Activated CD4-positive, CD25-positive, alpha-beta regulatory T cell treated with anti-CD3 and anti-CD28 coated beads, Interleukin-2, amount 50 U/mL, for 24 hours (primary cell): ENCODE measurements at regions not wholly inside any gene's neighbourhood (a gene's known extent, or its start where the extent isn't known, plus 50 kb on each side); places are given as distances from the start of the nearest gene placed in this dataset.

Experiments used
- ATAC-seq, 2 donors: fragments of 150-1000 bp; cut with Tn5 transposase; one replicate each; pipeline ENCODE4 v1.10.0; 2021; ENCODE audit warnings: mild to moderate bottlenecking in 1 of 2, moderate library complexity in 1 of 2

- no peak for ATAC-seq
Observed at GRCh38 chr20:63085151-63085861, 78.5 kb upstream of the BHLHE23 start.

DNA sequence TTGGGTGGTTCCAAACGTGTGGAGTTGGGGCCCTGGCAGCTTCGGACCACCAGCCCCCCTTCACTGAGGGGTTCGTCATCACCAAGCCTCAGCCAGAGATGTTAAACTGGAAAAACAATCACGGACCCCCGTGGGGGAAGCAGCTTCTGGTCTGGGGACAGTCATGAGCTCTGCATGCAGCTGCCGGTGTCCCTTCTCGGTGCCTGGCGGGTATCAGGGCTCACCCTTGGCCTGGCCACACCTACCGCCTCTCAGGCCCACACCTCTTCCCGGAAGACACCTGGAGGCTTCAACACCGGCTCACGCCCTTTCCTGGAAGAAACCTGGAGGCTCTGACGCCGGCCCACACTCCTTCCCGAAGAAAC lies 77.8 kb upstream of the BHLHE23 start:
- no peak for ATAC-seq

GRCh38 chr20:63083831-63084562 lies 77.2 kb upstream of the BHLHE23 start:
- no peak for ATAC-seq

- no peak for ATAC-seq
Observed at GRCh38 chr20:63082939-63083735, 76.4 kb upstream of the BHLHE23 start.

- no peak for ATAC-seq
Observed at GRCh38 chr20:63082308-63082938, 75.7 kb upstream of the BHLHE23 start.

- no peak for ATAC-seq
Observed at GRCh38 chr20:63081831-63082230, 75.1 kb upstream of the BHLHE23 start.

GRCh38 chr20:63081351-63081750 lies 74.6 kb upstream of the BHLHE23 start:
- ATAC-seq, result no peak

DNA sequence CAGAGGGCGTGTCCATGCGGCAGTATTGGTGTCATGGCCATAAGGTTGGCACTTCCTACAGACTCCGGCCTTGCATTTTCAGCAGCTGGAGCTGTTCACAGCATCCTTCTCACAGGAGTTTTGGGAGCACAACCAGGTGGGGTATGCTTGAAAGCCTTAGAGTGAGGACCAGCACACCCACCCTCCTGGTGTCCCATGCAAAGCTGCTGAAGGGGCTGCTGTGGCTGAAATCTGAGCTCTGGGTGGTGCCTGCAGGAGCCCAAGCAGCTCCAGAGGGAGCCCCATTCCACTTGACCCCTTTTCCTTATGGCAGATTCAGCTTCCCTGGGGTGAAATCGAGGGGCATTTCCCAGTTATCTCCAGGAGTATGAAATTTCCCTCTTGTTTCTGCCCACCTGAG lies 74.0 kb upstream of the BHLHE23 start:
- ATAC-seq, result no peak

GRCh38 chr20:63080411-63080810 lies 73.6 kb upstream of the BHLHE23 start:
- no peak for ATAC-seq

- no peak for ATAC-seq
Observed at GRCh38 chr20:63079971-63080370, 73.2 kb upstream of the BHLHE23 start.

GRCh38 chr20:63077705-63078104 lies 70.9 kb upstream of the BHLHE23 start:
- ATAC-seq, result no peak

GRCh38 chr20:63076421-63076820 lies 69.7 kb upstream of the BHLHE23 start:
- ATAC-seq, result no peak

GRCh38 chr20:63074631-63075030 lies 67.9 kb upstream of the BHLHE23 start:
- no peak for ATAC-seq

DNA sequence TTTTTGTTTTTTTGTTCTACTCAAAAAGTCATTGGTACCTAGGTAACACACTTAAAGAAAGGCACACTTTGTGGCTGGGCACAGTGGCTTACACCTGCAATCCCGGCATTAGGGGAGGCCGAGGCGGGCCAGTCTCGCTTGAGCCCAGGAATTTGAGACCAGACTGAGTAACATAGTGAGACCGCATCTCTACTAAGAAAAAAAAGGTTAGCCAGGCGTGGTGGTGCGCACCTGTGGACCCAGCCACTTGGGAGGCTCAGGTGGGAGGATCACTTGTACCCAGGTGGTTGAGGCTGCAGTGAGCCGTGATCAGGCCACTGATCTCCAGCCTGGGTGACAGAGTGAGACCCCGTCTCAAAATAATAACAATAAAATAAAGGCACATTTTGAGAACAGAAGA lies 67.4 kb upstream of the BHLHE23 start:
- no peak for ATAC-seq

- ATAC-seq, result no peak
Observed at GRCh38 chr20:63073738-63074065, 66.9 kb upstream of the BHLHE23 start.

DNA sequence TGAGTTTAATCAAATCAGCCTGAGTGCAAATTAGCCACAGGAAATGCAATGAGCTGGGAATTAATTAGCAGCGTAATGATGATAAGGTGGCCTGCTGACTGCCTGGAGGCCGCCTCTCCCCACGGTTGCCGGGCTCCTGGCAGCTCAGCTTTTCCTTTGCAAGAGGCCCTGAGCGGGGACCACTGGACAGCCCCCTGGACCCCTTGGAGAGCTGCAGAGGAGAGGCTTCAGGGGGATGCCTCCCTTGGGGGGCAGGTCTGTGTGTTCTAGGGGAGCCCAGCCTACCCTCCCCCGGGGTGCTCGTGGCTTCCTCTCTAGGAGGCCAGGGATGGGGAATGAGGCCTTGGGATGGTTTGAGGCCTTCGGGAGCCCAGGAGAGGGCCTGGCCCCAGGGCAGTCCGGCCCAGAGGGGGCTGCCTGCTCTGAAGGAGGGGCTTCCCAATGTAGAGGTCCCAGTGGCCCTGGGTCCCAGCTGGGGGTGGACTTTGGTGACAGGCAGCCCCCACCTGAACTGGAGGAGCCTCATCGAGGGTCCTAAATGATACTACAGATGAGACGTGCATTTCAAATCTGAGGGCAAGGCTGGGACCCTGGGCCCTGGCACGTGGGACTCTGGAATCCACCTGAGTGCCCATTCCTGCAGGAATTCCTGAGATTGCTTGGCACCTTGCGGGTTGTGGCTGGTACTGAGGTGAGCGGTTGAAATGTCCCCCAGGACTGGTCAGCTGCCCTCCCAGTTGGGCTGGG lies 66.4 kb upstream of the BHLHE23 start:
- no peak for ATAC-seq

GRCh38 chr20:63072231-63072791 lies 65.5 kb upstream of the BHLHE23 start:
- ATAC-seq, result no peak

DNA sequence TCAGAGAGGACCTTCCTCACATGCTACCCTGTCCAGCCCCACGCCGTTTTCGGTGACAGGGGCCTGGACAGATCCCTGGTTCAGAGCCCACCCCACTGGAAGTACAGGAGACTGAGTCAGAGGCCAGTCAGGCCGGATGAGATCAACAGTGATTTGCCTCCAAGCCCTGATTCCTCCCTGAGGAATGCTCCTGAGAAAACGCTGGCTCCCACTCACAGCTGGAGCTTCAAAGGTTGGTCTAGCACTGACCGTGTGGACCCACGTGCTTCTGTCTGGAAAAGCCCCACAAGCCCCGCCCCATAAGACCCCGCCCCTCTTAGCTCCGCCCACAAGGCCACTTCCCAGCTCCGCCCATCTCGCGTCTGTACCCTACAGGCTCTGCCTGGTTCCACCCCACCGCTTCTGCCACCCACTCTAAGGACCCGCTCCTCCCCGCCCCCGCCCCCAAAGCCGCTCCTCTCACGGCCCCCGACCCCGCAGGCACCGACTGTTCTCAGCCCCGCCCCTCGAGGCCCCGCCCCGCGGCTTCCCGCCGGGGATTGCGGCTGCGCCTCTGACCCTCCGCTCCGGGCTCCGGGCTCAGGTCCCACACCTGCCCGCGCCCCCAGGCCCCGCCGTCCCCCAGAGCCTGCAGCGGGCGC lies 64.9 kb upstream of the BHLHE23 start:
- ATAC-seq, result no peak

DNA sequence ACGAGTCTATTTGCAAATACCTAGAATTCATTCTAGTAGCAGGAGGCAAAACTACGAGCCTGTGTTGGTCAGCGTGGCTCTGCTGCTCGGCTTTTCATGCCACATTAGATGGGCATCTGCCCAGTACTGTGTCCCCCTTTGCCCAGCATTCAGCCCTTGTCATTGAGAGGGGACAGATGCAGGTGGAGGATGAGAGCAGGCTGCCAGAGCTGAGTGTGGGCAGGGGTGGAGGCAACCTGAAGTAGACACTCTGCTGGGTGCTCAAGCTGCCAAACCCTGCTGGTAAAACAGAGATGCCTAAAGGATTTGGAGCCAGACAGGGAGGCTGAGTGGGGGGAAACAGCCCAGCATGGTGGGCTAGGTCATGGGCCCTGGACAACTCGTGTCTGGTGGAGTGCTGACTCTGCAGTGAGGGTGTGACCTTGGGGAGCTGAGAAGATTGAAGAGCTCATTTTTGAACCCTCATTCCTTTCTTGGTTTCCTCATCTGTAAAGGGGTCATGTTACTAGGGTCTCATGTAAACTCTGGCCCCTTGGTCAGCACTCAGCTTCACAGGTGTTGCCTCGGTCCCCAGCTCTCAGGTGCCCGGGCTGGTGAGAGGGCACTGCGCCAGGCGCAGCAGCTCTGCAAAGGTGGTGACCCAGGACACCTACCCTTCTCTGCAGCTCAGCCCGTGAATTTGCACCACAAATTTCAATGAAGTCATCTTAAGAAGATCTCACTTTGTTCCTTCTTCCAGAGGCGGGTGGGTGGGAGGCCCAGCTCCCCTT lies 64.2 kb upstream of the BHLHE23 start:
- no peak for ATAC-seq

GRCh38 chr20:63070301-63070625 lies 63.5 kb upstream of the BHLHE23 start:
- ATAC-seq, result no peak

GRCh38 chr20:63068711-63069367 lies 62.1 kb upstream of the BHLHE23 start:
- no peak for ATAC-seq
